ENCODE measurements at regions not wholly inside any gene's neighbourhood (a gene's known extent, or its start where the extent isn't known, plus 50 kb on each side); places are given as distances from the start of the nearest gene placed in this dataset.

- no peak for TF ChIP-seq CTCF (IDR thresholded peaks at IDR 0.05; ENCODE audit: extremely low read depth, missing control alignments)
- no peak for DNase-seq (ENCODE audit: low spot score)
Measured at GRCh38 chr20:39911497-39911896, 777.5 kb downstream of the MAFB start.

GRCh38 chr20:39910536-39910935 lies 778.5 kb downstream of the MAFB start:
- no peak for DNase-seq (ENCODE audit: low spot score)
- no peak for TF ChIP-seq CTCF (IDR thresholded peaks at IDR 0.05; ENCODE audit: extremely low read depth, missing control alignments)

- no peak for TF ChIP-seq CTCF (IDR thresholded peaks at IDR 0.05; ENCODE audit: extremely low read depth, missing control alignments)
- DNase-seq (ENCODE audit: low spot score) = no peak
Measured at GRCh38 chr20:39909447-39909846, 779.6 kb downstream of the MAFB start.

- TF ChIP-seq CTCF (IDR thresholded peaks at IDR 0.05; ENCODE audit: extremely low read depth, missing control alignments) = no peak
Measured at GRCh38 chr20:39904476-39905112, 784.4 kb downstream of the MAFB start.

GRCh38 chr20:39903806-39904465 lies 785.1 kb downstream of the MAFB start:
- no peak for TF ChIP-seq CTCF (IDR thresholded peaks at IDR 0.05; ENCODE audit: extremely low read depth, missing control alignments)

More at GRCh38 chr20:39904476-39905112, 784.4 kb downstream of the MAFB start:
- DNase-seq (ENCODE audit: low spot score) = no peak

GRCh38 chr20:39899881-39900280 lies 789.2 kb downstream of the MAFB start:
- TF ChIP-seq CTCF (IDR thresholded peaks at IDR 0.05; ENCODE audit: extremely low read depth, missing control alignments) = no peak
- no peak for DNase-seq (ENCODE audit: low spot score)

More at GRCh38 chr20:39903806-39904465, 785.1 kb downstream of the MAFB start:
- DNase-seq (ENCODE audit: low spot score) = no peak

- no peak for TF ChIP-seq CTCF (IDR thresholded peaks at IDR 0.05; ENCODE audit: extremely low read depth, missing control alignments)
- no peak for DNase-seq (ENCODE audit: low spot score)
Measured at GRCh38 chr20:39898467-39898852, 790.6 kb downstream of the MAFB start.
